ENCODE measurements at regions not wholly inside any gene's neighbourhood (a gene's known extent, or its start where the extent isn't known, plus 50 kb on each side); places are given as distances from the start of the nearest gene placed in this dataset.
"Not testable (repeated sequence)": the region's sequence is repeated elsewhere in the genome, so short reads cannot be mapped to it uniquely, and the experiment has no call there.

- no peak for DNase-seq
These were observed 179.8 kb upstream of the PFKP start for GRCh38 chr10:2887391-2888070.

GRCh38 chr10:2886662-2887061, 180.7 kb upstream of the PFKP start:
- DNase-seq = no peak

GRCh38 chr10:2885288-2886278, 181.8 kb upstream of the PFKP start:
- peak; percentile 79 for DNase-seq

- not testable (repeated sequence) for DNase-seq
These were observed 183.3 kb upstream of the PFKP start for GRCh38 chr10:2883983-2884540.

- no peak for DNase-seq
These were observed 184.1 kb upstream of the PFKP start for GRCh38 chr10:2883238-2883637.

- DNase-seq = no peak
These were observed 184.7 kb upstream of the PFKP start for GRCh38 chr10:2882628-2883027.

- DNase-seq = no peak
These were observed 185.4 kb upstream of the PFKP start for GRCh38 chr10:2881720-2882620.

- not testable (repeated sequence) for DNase-seq
These were observed 187.3 kb upstream of the PFKP start for GRCh38 chr10:2880050-2880449.

GRCh38 chr10:2878818-2879217, 188.5 kb upstream of the PFKP start:
- no peak for DNase-seq

- DNase-seq = no peak
These were observed 191.3 kb upstream of the PFKP start for GRCh38 chr10:2876032-2876431.

- no peak for DNase-seq
These were observed 192.4 kb upstream of the PFKP start for GRCh38 chr10:2874963-2875362.

GRCh38 chr10:2873769-2874168, 193.6 kb upstream of the PFKP start:
- no peak for DNase-seq

- no peak for DNase-seq
These were observed 195.6 kb upstream of the PFKP start for GRCh38 chr10:2871673-2872219.

- no peak for DNase-seq
These were observed 196.7 kb upstream of the PFKP start for GRCh38 chr10:2870654-2871053.

GRCh38 chr10:2867788-2868299, 199.5 kb upstream of the PFKP start:
- no peak for DNase-seq

- DNase-seq = no peak
These were observed 200.8 kb upstream of the PFKP start for GRCh38 chr10:2866569-2866968.

- DNase-seq = no peak
These were observed 205.6 kb upstream of the PFKP start for GRCh38 chr10:2861632-2862210.

- DNase-seq = no peak
These were observed 208.9 kb upstream of the PFKP start for GRCh38 chr10:2858452-2858851.

GRCh38 chr10:2856598-2856997, 210.8 kb upstream of the PFKP start:
- DNase-seq = no peak

GRCh38 chr10:2852574-2853323, 214.6 kb upstream of the PFKP start:
- no peak for DNase-seq

- no peak for DNase-seq
These were observed 215.8 kb upstream of the PFKP start for GRCh38 chr10:2851566-2851965.

Measured in GF-D8 (cell line).